NCI-H2029 treated with DMSO at 0.1 percent for 48 hours (cell line): ENCODE measurements at regions not wholly inside any gene's neighbourhood (a gene's known extent, or its start where the extent isn't known, plus 50 kb on each side); places are given as distances from the start of the nearest gene placed in this dataset.

Experiments
- DNase-seq: peaks from one replicate; lab custom pipeline; 2025; lab: John Stamatoyannopoulos, UW

GRCh38 chr1:119308130-119308700 is 60.4 kb upstream of the HAO2 start:
- DNase-seq, result no peak

- DNase-seq, result no peak
Measured at GRCh38 chr1:119308806-119309205, 59.8 kb upstream of the HAO2 start.

- DNase-seq, result no peak
Measured at GRCh38 chr1:119310301-119310700, 58.3 kb upstream of the HAO2 start.

- DNase-seq, result no peak
Measured at GRCh38 chr1:119312500-119312899, 56.1 kb upstream of the HAO2 start.

GRCh38 chr1:119314001-119314796 is 54.4 kb upstream of the HAO2 start:
- no peak for DNase-seq

GRCh38 chr1:119316870-119317416 is 51.6 kb upstream of the HAO2 start:
- DNase-seq, result no peak

GRCh38 chr1:119318466-119319309 is 49.9 kb upstream of the HAO2 start:
- DNase-seq, result no peak
